KOPT-K1 (cell line): ENCODE measurements at regions not wholly inside any gene's neighbourhood (a gene's known extent, or its start where the extent isn't known, plus 50 kb on each side); places are given as distances from the start of the nearest gene placed in this dataset.

Source experiments
- H3K27ac ChIP-seq: fragments of 200-600 bp; sonication (generic); 2 replicates; pipeline ENCODE4 v1.5.1; 2016; ENCODE audit warnings: antibody characterized with exemption, mild to moderate bottlenecking, low read depth, low read length; ENCODE audit not compliant: poor library complexity, severe bottlenecking
- H3K36me3 ChIP-seq: fragments of 200-600 bp; sonication (generic); 2 replicates; pipeline ENCODE4 v1.5.1; 2017; ENCODE audit warnings: antibody characterized with exemption, mild to moderate bottlenecking, low read length, moderate library complexity; ENCODE audit not compliant: insufficient read depth
- H3K9me3 ChIP-seq: fragments of 200-600 bp; sonication (generic); 2 replicates; pipeline ENCODE4 v1.5.1; 2017; ENCODE audit warnings: antibody characterized with exemption, low read length, mild to moderate bottlenecking; ENCODE audit not compliant: insufficient read depth, poor library complexity, severe bottlenecking

DNA sequence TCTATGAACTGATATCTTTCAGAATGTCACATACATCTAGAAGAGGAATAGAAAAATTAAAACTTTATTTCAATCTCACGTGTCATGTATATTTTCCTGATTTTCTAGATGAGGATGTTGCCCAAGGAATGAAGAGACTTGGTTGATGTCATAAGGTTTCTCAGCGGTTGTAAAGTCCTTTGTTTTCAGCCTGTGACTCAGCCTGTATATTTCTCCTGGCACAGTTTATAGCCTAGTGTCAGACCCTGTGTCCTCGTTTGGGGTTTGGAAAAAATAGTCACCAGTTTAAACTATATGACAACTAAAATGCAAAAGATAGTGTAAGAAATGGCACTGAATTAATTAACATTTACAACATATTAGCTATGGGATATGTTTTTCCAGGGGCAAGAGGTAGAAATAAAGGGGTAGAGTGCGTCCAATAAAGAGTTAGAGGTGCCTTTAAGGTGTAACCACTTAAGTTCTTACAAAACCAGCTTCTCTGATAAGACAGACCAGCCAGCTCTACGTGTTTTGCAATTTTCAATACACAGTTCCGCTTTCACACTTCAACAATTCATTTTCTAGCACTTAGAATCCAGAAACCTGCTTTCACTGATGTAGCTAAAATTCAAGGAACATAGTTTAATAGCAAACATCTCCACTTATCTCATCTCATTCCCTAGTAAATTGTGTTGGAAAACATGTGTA is 1432.6 kb upstream of the TENM4 start:
- no peaks in the 10 kb centered on the region for H3K36me3 ChIP-seq
- H3K27ac ChIP-seq, result no peak overlapping the region
- no peaks in the 10 kb centered on the region for H3K9me3 ChIP-seq

DNA sequence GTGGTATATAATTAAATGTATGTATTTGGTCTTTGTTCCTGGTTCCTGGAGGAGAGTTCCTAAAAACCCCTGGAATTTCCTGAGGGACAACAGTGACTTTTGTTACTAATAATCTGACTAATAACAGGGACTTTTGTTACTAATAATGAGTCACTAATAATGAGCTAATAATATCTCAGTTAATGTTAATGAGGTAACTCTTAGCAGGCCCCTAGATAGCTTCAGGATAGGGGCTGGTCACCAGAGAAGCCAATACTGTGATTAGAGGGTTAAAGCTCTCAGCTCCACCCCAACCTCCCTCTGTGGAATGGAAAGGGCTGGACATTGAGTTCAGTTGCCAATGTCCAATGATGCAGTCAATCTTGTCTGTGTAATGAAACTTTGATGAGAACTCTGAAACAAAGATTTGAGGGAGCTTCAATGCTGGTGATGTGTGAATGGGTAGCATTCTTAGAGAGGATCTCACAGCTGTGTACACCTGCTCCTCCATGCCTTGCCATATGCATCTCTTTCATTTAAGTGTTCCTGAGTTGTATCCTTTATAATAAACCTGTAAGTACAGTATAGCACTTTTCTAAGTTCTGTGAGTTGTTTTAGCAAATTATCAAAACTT is 1431.4 kb upstream of the TENM4 start:
- H3K9me3 ChIP-seq, result no peaks in the 10 kb centered on the region
- H3K36me3 ChIP-seq, result no peaks in the 10 kb centered on the region
- H3K27ac ChIP-seq, result no peak overlapping the region

DNA sequence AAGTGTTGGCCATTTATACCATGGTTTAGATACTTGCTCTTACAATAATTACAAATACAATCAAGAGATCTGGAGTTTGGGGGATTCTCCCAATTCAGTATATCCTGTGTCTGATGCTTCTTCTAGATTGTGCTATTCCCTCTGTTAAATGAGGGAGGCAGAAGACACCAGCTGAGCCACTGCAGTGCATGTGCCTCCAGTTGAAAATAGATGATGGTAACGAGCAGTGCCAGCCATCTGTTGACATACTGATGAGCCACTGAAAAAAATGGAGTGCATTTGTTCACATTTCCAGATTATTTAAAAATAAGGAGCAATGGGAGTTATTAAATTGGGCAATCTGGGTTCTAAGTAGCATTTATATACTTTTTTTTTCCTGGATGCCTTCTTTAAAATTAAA is 1428.0 kb upstream of the TENM4 start:
- Histone ChIP-seq H3K9me3 (no peaks in the 10 kb centered on the region), H3K27ac (no peak overlapping the region), H3K36me3 (no peaks in the 10 kb centered on the region)

DNA sequence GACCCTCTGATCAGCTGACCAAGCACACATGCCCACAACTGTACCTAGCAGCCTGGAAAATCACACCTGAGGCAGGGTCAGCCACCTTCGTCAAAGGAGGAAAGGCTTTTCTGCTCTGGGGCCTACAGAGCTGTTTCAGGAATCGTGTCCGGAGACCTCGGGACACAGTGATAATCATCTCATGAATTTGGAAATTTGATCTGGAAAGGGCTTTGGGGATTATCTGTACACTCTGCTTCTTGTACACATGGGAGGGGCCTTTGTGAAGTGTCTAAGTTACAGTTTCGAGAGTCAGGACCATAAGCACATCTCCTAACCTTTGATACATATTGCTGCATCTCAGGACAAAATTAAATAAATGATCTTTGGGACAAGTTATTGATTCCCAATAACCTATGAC is 1421.2 kb upstream of the TENM4 start:
- Histone ChIP-seq H3K27ac (no peak overlapping the region), H3K9me3 (no peaks in the 10 kb centered on the region)

DNA sequence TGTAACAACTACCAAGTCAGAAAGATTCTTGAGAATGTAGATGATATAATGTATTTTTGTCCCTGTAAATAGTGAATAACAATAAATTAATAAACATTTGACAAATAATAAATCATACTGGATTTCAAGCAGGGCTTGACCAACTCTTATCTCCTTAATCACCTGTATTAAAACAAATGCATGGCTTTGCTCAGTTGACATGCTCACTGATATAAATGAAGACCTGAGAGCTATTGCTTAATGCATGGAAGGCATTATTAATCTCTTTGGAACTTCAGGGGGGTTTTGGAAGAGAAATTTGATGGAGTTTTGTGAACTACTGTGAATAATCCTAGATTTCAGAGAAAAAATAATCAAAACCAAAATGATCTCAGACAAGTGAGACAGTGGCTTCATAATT is 1420.4 kb upstream of the TENM4 start:
- Histone ChIP-seq H3K27ac (no peak overlapping the region), H3K36me3 (no peaks in the 10 kb centered on the region), H3K9me3 (no peaks in the 10 kb centered on the region)

More for the DNA sequence above, 1421.2 kb upstream of the TENM4 start:
- H3K36me3 ChIP-seq, result no peaks in the 10 kb centered on the region

DNA sequence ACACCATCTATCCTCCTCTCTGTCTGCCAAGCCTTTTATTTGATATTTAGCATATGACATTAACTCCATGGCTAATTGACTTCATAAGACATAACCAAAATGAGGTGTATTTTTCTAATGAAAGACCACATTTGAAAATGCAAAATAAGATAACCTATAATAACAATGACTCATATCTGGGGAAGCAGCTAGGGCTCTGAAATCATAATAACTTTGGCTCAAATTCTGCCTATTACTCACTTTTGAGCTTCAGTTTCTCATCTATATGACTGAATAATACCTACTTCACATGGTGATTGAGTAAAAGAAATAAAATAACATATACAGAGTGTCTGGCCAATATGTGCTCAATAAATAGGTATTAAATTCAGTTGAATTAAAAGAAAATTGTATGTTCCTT is 1419.8 kb upstream of the TENM4 start:
- Histone ChIP-seq H3K27ac (no peak overlapping the region), H3K9me3 (no peaks in the 10 kb centered on the region), H3K36me3 (no peaks in the 10 kb centered on the region)

DNA sequence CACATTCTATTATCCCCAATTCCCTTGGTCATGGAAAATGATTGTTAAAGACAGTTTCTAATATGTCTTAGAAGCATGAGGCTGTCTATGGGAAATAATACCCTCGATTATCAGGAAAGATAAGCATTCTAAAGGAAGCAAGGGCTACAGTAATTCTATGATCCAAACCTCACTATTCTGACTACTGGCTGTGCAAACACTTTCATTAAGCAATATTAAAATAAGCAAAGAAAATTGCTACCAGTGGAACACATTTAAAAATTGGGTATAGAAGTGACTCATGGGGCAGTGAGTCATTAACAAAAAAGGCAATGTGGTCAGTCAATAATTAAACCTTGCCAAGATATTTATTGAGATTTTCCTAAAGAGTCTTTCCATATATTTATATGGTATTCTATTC is 1415.2 kb upstream of the TENM4 start:
- Histone ChIP-seq H3K27ac (no peak overlapping the region), H3K36me3 (no peaks in the 10 kb centered on the region), H3K9me3 (no peaks in the 10 kb centered on the region)

DNA sequence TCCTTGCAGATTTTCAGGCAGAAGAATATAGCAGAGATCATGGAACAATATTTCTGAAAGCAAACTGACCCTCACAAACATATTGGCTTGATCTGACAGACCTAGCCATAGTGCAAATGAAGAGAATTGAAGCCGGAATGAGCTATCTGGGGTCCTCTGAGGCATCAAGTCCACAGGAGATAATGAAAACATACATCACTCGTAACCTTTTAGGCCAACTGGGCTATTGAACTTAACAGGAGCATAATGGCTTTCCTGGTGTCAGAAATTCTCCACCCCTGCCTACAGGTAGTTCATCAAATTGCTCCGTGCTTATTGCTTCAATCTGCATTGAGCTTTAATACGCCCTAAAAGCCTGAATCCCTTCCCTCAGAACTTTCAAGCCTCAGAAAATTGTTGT is 1414.6 kb upstream of the TENM4 start:
- Histone ChIP-seq H3K27ac (no peak overlapping the region), H3K9me3 (no peaks in the 10 kb centered on the region)

DNA sequence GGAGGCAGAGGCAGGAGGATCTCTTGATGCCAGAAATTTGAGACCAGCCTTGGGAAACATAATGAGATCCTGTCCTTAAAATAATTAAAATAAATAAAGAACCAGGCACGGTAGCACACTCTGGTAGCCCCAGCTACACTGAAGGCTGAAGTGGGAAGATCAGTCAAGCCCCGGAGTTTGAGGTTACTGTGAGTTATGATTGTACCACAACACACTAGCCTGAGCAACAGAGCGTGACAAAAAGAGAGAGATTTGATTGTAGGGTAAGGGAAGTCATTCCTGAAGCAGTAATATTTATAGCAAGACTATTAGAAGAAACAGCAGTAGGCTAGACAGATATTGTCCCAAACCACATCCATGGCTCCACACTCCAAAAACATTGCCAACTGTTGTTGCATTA is 1408.4 kb upstream of the TENM4 start:
- no peak overlapping the region for H3K27ac ChIP-seq
- H3K9me3 ChIP-seq, result no peaks in the 10 kb centered on the region
- H3K36me3 ChIP-seq, result no peaks in the 10 kb centered on the region

More for the DNA sequence above, 1414.6 kb upstream of the TENM4 start:
- H3K36me3 ChIP-seq, result no peaks in the 10 kb centered on the region

DNA sequence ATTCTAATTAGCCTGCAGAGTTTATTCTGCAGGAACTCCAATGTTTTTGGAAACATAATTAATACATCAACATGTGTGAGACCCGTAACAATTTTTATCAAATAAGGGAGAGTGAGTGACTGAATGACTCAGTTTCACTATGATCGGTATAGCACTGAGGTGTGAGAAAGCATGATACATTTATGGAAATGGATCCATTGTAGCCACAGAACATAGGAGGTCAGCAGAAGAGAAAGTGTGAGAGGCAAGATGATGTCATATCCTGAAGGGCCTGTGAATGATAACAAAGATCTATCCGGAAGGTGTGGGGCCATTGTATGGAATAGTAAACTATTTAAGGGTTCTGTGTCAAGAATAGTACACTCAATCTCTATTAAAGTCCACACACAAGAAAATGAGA is 1406.1 kb upstream of the TENM4 start:
- H3K9me3 ChIP-seq, result no peaks in the 10 kb centered on the region
- no peak overlapping the region for H3K27ac ChIP-seq
- no peaks in the 10 kb centered on the region for H3K36me3 ChIP-seq

DNA sequence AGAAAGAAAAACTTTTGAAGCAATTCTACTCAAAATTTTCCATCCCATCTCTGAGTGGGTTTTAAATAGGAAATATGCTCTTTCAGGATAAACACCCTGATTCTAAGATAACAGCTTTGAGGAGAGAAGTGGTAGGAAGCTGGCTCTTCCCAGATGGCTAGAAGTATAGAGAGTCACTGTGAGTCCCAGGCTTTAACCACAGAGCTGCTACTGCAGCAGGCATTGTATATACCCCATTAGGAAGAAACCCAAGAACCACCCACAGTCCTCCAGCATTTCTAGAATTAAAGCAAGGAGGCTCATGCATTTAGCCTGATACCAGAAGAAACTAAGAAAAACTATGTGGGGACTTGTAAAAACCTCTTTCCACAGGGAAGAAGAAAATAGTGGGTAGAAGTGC is 1405.6 kb upstream of the TENM4 start:
- no peak overlapping the region for H3K27ac ChIP-seq
- H3K9me3 ChIP-seq, result no peaks in the 10 kb centered on the region
- no peaks in the 10 kb centered on the region for H3K36me3 ChIP-seq

DNA sequence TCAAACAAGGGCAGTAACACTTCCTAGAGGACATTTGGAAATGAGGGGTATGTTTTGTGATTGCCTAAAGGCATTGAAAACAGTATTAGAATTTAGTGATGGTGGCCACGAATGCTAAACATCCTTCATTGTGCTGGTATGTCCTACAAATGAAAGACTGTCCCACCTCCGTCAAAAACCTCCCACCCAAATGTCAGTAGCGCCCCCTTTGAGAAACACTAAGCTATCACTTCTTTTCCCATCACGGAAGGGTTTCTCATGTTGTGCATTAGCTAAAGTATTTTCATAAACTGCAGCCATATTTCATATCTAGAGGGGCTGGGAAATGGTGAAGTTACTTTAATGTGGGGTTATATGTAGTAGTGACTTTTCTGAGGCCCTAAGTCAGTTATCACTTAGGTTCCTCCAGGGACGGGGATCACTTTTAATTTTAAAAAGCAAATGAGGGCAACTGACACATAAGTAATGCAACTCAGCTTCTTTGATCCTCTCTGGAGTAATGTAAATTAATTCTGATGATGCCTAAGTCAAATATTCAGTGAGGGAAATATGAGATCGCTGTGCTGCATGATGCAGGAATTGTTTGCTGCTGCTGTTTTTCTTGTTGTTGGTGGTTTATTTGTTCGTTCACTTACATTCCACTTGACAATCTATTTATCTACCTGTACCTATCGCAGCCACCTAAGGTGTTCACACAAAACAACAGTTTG is 1403.4 kb upstream of the TENM4 start:
- H3K27ac ChIP-seq, result no peak overlapping the region
- H3K36me3 ChIP-seq, result no peaks in the 10 kb centered on the region
- H3K9me3 ChIP-seq, result no peaks in the 10 kb centered on the region

DNA sequence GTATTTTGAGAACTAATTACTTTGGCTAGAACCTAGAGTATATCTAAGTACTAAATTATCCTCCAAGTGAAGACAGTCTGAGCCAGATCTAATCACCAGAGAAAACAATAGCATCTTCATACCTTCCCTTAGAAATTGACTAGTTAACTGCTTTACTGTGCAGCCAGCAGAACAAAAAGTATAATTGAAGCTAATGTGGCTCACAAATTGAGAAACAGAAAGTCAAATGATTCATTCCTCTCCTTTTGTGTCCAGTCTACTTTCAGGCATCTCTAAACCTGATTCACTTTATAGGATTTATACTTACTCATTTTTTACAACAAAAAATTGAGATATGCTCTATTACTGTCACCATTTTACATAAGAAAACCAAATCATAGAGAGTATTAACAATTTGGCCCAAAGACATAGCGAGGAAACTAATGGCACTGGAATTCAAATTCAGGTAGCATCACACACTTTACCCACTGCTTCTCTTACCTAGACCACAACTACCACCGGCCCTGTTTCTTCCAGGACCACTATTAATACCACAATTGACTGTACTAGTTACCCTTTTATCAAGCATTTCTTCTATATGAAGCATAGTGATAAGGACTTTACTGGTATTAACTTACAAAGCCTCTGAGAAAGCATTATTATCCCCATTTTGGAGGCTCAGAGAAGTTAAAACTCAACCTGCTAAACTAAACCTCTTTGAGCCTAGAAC is 1402.6 kb upstream of the TENM4 start:
- Histone ChIP-seq H3K27ac (no peak overlapping the region), H3K9me3 (no peaks in the 10 kb centered on the region)

DNA sequence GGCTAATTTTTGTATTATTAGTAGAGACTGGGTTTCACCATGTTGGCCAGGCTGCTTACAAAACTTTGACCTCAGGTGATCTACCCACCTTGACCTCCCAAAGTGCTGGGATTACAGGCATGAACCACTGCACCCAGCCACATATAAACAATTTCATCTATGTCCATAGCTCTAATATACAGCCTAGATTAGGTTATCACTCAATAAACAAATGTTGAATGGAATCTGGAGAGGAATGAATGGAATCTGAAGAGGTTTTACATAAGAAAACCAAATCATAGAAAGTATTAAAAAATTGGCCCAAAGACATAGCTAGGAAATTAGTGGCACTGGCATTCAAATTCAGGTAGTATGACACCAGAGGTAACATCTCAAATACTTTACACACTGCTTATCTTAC is 1401.4 kb upstream of the TENM4 start:
- H3K27ac ChIP-seq, result no peak overlapping the region
- H3K9me3 ChIP-seq, result no peaks in the 10 kb centered on the region
- no peaks in the 10 kb centered on the region for H3K36me3 ChIP-seq

More for the DNA sequence above, 1402.6 kb upstream of the TENM4 start:
- H3K36me3 ChIP-seq, result no peaks in the 10 kb centered on the region

DNA sequence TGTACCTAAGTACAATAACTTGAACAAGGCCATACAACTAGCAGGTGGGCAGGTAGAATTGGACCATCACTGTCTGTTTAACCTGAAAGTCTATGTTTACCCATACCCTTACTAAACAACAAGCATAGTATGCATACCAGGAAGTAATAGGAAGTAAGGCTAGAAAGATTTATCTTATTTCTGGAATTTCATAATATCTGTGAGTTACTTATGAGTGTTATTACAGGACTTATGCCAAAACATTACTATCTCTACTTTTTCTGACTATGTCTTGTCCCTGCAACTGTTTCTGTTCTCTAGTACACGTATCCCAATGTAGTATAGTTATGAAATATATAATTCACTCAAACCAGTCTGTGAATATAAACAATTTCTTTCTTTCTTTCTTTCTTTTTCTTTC is 1400.8 kb upstream of the TENM4 start:
- Histone ChIP-seq H3K27ac (no peak overlapping the region), H3K36me3 (no peaks in the 10 kb centered on the region), H3K9me3 (no peaks in the 10 kb centered on the region)
